ENCODE measurements at regions not wholly inside any gene's neighbourhood (a gene's known extent, or its start where the extent isn't known, plus 50 kb on each side); places are given as distances from the start of the nearest gene placed in this dataset.
"Not testable (repeated sequence)": the region's sequence is repeated elsewhere in the genome, so short reads cannot be mapped to it uniquely, and the experiment has no call there.

DNA sequence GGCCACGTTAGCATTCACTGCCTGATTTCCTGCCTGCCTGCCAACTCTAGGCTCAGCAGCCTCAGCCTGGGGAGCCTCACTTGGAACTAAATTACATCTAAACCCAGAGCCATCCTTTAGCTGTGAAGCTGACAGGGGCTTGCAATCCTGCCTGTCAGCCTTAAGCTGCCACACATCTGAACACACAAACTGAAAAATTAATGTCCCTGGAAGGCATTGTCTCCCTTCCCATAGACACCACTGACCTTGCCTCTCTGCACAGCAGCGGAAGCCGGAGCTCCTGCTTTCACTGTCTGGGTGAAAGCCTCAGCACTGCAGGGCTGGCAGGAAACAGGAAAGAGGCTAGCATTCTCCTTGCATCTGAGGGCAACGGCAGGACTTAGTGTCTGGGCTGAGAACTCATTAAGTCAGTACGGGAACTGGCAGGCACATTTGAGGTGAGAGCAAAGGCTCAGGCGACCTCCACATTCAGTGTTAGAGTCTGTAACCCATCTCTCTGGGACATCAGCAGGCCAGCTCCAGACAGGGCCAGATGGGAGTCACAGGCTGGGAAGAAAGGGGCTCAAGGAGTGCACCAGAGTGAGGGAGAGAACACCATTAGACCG is 452.4 kb upstream of the C16orf82 start:
- peak in 2 of 14 experiments; percentile 7 to 17 for DNase-seq
- Histone ChIP-seq H3K36me3 (ENCODE audit: insufficient read depth, low read length) (no peaks in the 10 kb centered on the region), H3K27ac (ENCODE audit: low read depth in 1 of 2, low read length in 2 of 2) (no peak overlapping the region), H3K27me3 (ENCODE audit: control insufficient read depth in 1 of 2, insufficient read depth in 2 of 2, low read length in 2 of 2) (peaks cover 0 to 2% of the 10 kb centered on the region in 2 experiments), H3K4me1 (ENCODE audit: insufficient read depth, low read length) (peaks cover 4% of the 10 kb centered on the region), H3K9me3 (ENCODE audit: control insufficient read depth in 1 of 2, insufficient read depth in 1 of 2, low read length in 2 of 2) (no peaks in the 10 kb centered on the region), H3K4me3 (ENCODE audit: low read length) (no peak overlapping the region)
- Mint-ChIP-seq H3K4me1 (ENCODE audit: low read depth) (peaks cover 8% of the 10 kb centered on the region), H3K4me3 (no peak overlapping the region), H3K27ac (peak overlapping the region; percentile 37), H3K36me3 (ENCODE audit: low read depth) (no peaks in the 10 kb centered on the region), H3K27me3 (peaks cover 5% of the 10 kb centered on the region), H3K9me3 (peaks cover 3% of the 10 kb centered on the region)
- no peak for ATAC-seq (ENCODE audit: poor library complexity)
- CTCF ChIA-PET, result interaction anchor here (0.7 kb wide), 1 partner anchor 13 kb away, joined by 3 read pairs; no protein-coding TSS in a partner anchor
- POLR2A ChIA-PET, result no interaction called here
- intact Hi-C loops (cut with DNase I, micrococcal nuclease), result no loop called here
- TF ChIP-seq CTCF (IDR thresholded peaks at IDR 0.05), result no peak

DNA sequence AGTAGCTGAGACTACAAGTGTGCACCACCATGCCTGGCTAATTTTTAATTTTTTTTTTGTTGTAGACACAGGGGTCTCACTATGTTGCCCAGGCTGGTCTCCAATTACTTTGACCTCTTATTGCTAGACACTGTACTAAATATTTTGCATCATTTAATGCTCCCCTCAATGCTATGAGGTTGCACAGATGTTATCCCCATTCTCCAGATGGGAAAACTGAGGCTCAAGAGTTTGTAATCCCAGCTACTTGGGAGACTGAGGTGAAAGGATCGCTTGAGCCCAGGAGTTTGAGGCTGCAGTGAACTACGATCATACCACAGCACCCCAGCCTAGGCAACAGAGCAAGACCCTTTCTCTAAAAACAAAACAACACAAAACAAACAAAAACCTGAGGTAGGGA is 443.3 kb upstream of the C16orf82 start:
- H3K27ac Mint-ChIP-seq, result no peak overlapping the region
- H3K4me3 ChIP-seq (ENCODE audit: low read length), result no peak overlapping the region
- peaks cover 9% of the 10 kb centered on the region for H3K9me3 Mint-ChIP-seq
- CTCF ChIA-PET, result no interaction called here
- H3K27me3 ChIP-seq (ENCODE audit: control insufficient read depth in 1 of 2, insufficient read depth in 2 of 2, low read length in 2 of 2), result peaks cover 0 to 3% of the 10 kb centered on the region in 2 experiments
- H3K27ac ChIP-seq (ENCODE audit: low read depth in 1 of 2, low read length in 2 of 2), result no peak overlapping the region
- no peaks in the 10 kb centered on the region for H3K36me3 Mint-ChIP-seq (ENCODE audit: low read depth)
- peaks cover 25% of the 10 kb centered on the region for H3K27me3 Mint-ChIP-seq
- intact Hi-C loops (cut with DNase I, micrococcal nuclease), result no loop called here
- no peaks in the 10 kb centered on the region for H3K36me3 ChIP-seq (ENCODE audit: insufficient read depth, low read length)
- no peak for TF ChIP-seq CTCF (IDR thresholded peaks at IDR 0.05)
- H3K4me1 Mint-ChIP-seq (ENCODE audit: low read depth), result no peaks in the 10 kb centered on the region
- H3K9me3 ChIP-seq (ENCODE audit: control insufficient read depth in 1 of 2, insufficient read depth in 1 of 2, low read length in 2 of 2), result peaks cover 12 to 21% of the 10 kb centered on the region in 2 experiments
- no peak for DNase-seq
- H3K4me1 ChIP-seq (ENCODE audit: insufficient read depth, low read length), result no peaks in the 10 kb centered on the region
- POLR2A ChIA-PET, result no interaction called here
- no peak for ATAC-seq (ENCODE audit: poor library complexity)
- no peak overlapping the region for H3K4me3 Mint-ChIP-seq

DNA sequence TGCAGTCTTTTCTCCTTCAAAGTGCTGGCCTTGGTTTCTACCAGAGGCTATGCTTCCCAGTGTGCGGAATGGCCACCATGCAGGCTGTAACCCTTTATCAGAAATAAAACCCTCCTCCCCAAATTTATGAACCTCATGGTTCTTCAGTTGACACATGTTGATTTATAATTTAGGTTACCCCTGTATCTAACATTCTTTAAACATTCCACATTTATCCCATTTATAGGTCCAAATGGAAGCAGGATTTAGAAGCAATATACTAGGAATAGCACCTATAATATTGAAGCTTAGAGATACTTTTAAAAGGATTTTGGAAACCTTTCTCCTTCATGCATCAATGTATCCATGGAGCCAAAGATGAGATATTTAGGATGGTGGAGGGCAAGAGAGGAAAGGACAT is 438.8 kb upstream of the C16orf82 start:
- no peaks in the 10 kb centered on the region for H3K36me3 ChIP-seq (ENCODE audit: insufficient read depth, low read length)
- H3K4me3 Mint-ChIP-seq, result no peak overlapping the region
- H3K27me3 ChIP-seq (ENCODE audit: control insufficient read depth in 1 of 2, insufficient read depth in 2 of 2, low read length in 2 of 2), result peaks cover 0 to 3% of the 10 kb centered on the region in 2 experiments
- peaks cover 23 to 30% of the 10 kb centered on the region in 2 experiments for H3K9me3 ChIP-seq (ENCODE audit: control insufficient read depth in 1 of 2, insufficient read depth in 1 of 2, low read length in 2 of 2)
- no peaks in the 10 kb centered on the region for H3K36me3 Mint-ChIP-seq (ENCODE audit: low read depth)
- no peak overlapping the region for H3K27ac ChIP-seq (ENCODE audit: low read depth in 1 of 2, low read length in 2 of 2)
- CTCF ChIA-PET, result no interaction called here
- no peak for DNase-seq
- POLR2A ChIA-PET, result no interaction called here
- H3K27me3 Mint-ChIP-seq, result peaks cover 11% of the 10 kb centered on the region
- no peak overlapping the region for H3K4me3 ChIP-seq (ENCODE audit: low read length)
- intact Hi-C loops (cut with DNase I, micrococcal nuclease), result no loop called here
- no peaks in the 10 kb centered on the region for H3K4me1 ChIP-seq (ENCODE audit: insufficient read depth, low read length)
- H3K27ac Mint-ChIP-seq, result no peak overlapping the region
- no peaks in the 10 kb centered on the region for H3K4me1 Mint-ChIP-seq (ENCODE audit: low read depth)
- H3K9me3 Mint-ChIP-seq, result peaks cover 16% of the 10 kb centered on the region
- no peak for TF ChIP-seq CTCF (IDR thresholded peaks at IDR 0.05)
- ATAC-seq (ENCODE audit: poor library complexity), result no peak

- H3K4me3 Mint-ChIP-seq; H3K27me3 Mint-ChIP-seq; H3K4me1 Mint-ChIP-seq (ENCODE audit: low read depth); intact Hi-C loops (cut with DNase I, micrococcal nuclease); H3K36me3 ChIP-seq (ENCODE audit: insufficient read depth, low read length); H3K4me3 ChIP-seq (ENCODE audit: low read length); DNase-seq; H3K27me3 ChIP-seq (ENCODE audit: control insufficient read depth in 1 of 2, insufficient read depth in 2 of 2, low read length in 2 of 2); H3K4me1 ChIP-seq (ENCODE audit: insufficient read depth, low read length); H3K27ac Mint-ChIP-seq; CTCF ChIA-PET; ATAC-seq (ENCODE audit: poor library complexity); H3K36me3 Mint-ChIP-seq (ENCODE audit: low read depth); POLR2A ChIA-PET; H3K27ac ChIP-seq (ENCODE audit: low read depth in 1 of 2, low read length in 2 of 2): not testable (repeated sequence)
- peaks cover 22% of the 10 kb centered on the region for H3K9me3 Mint-ChIP-seq
- peaks cover 14 to 23% of the 10 kb centered on the region in 2 experiments for H3K9me3 ChIP-seq (ENCODE audit: control insufficient read depth in 1 of 2, insufficient read depth in 1 of 2, low read length in 2 of 2)
Observed at GRCh38 chr16:26631365-26631764, 435.4 kb upstream of the C16orf82 start.
